NCI-H345 treated with DMSO at 0.1 percent for 48 hours (cell line): ENCODE measurements at regions not wholly inside any gene's neighbourhood (a gene's known extent, or its start where the extent isn't known, plus 50 kb on each side); places are given as distances from the start of the nearest gene placed in this dataset.
"Not testable (repeated sequence)": the region's sequence is repeated elsewhere in the genome, so short reads cannot be mapped to it uniquely, and the experiment has no call there.

Source experiments
- DNase-seq: peaks from one replicate; lab custom pipeline; 2025; ENCODE audit not compliant: unreplicated experiment; lab: John Stamatoyannopoulos, UW

DNA sequence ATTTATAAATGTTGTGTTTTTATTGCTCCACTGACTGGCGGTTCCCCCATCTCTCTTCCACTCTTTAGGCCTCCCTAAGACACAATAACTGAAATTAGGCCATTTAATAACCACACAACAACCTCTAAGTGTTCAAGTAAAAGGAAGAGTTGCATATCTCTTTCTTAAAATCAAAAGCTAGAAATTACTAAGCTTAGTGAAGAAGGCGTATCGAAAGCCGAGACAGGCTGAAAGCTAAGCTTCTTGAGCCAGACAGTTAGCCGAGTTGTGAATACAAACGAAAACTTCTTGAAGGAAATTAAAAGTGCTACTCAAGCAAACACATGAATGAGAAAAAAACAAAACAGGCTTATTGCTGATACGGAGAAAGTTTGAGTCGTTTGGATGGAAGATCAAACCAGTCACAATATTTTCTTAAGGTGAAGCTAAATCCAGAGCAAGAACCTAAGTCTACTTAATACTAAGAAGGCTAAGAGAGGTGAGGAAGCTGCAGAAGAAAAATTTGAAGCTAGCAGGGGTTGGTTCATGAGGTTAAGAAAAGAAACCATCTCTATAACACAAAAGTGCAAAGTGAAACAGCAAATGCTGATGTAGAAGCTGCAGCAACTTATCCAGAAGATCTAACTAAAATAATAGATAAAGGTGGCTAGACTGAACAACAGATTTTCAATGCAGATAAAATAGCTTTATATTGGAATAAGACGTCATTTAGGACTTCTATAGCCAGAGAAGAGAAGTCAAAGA, 194.0 kb upstream of the TTC29 start:
- DNase-seq: no peak

DNA sequence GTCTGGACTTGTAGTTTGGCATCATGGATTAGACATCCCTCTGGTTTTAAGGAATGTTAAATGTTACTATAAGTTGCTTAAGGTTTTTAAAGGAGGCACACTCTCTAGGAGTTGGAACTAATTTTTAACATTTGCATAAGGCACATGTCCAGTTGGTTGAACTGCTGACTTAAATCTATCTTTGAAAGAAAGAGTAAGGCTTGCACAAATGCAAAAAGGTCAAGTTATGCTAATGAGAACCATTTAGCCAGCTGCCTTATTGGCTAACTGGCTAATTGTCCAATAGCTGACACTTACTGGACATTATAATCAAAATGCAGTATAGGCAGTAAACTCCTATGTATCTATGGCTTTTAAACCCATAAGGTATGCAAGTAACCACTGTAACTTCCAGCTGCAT, 206.1 kb upstream of the TTC29 start:
- no peak for DNase-seq

DNA sequence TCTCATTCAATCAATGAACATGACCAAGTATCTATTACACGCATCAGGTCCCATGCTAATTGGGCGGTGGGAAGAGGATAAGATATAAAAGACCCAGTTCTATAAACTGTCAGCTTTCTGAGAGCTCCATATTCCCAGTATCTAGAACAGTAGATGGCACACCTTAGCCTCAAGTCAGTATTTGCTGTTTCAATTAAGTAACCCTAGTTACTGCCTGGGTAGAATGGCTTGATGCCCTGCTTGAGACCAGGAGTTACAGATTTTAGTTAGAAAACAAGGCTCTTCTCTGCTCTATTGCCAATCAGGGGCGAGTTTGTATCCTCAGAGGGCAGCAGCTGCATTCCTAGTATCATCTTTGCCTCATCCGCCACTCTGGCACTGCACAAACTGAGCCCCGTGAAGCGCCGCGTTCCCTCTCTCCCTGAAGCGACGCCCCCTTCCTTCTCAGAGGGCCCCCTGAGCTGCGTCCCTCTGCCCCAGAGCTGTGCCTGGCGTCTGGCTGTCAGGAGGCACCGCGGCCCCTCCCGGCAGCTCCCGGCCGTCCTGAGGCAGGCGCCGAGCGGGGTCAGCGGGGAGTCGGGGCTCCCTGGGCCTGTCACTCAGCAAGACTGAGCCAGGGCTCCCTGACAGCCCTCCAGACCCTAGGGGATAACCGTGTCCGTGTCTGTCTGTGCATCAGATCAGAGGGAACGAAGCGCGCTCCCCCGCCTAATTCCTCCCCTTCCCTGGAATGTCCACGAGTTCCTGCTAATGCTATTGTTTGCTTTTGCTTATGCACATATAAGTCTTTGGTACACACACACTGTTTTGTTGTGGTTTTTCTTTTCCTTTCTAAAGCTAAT, 212.4 kb upstream of the TTC29 start:
- no peak for DNase-seq

DNA sequence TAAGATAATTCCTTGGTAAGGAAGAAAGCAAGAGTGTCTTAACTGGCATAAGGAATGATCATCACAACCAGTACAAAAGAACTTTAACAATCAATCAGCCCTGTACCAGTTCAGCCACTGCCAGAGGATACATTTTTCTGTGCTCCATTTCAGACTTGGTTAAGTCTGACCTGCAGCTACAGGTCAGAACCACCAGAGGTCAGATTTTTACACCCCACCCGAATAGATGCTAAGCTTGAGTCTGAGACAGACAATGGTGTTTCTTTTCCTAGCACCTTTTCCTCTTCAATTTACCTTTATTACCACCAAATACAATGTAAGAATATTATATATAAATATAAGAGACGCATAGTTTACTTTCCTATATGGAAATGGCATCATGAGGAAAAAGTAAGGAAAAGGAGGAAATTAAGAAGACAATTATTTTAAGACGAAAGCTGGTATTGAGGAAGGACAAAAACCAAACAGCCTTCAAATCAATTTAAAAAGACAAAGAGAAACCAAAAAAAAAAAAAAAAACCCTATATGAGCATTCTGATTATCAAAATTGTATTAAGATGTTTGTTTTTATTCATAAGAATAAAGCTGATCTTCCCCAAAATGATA, 215.3 kb upstream of the TTC29 start:
- peak; percentile 46 for DNase-seq

DNA sequence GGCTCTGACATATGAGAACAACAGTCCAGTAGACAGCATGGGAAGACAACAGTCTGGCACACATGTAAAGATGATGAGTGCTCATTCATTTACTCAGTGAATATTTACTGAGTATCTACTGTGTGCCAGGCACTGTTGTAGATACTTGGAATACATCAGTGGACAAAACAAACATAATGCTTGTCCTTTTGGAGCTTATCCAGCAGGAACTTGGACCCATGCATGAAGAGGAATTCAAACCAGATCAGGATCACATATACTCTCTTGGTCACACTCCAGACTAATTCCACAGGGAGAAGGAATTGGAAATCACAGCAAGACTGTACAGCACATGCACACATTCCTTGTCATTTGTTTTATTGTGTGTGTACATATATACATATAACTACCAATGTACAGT, 217.6 kb upstream of the TTC29 start:
- DNase-seq: no peak

DNA sequence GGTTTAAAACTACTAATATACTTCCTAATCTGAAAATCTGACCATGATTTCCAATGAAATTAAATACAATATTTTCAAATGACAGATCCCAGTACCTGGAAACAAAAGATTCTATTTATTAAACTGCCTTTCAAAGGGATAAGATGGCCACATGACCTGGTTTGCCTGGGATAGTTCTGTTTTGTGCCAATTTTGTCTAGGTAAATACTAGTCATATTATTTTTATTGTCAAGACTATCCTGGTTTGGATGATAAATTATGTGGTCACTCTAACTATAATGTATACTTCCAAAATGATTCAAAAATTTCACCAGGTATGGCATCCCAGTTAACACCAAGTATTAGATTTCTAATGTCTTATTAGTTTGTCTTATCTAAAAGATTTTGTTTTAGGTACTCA, 222.5 kb upstream of the TTC29 start:
- DNase-seq: not testable (repeated sequence)

DNA sequence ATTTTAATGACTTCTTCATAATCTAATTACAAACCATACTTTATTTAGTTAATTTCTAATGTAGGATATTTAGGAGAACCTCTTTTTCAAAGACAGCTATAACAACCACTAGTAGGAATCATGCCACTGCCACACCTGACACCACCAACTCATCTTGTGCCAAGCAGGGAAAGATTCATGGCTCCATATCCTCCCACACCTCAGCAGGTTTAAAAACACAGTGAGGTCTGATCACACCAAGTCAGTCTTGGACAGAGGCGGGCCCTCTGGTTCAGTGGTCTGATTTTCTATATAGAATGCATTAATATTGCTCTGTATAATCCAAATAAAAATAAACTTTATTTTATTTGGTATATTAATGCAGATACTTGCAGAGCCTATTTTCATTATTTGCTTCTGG, 227.7 kb upstream of the TTC29 start:
- DNase-seq: no peak

DNA sequence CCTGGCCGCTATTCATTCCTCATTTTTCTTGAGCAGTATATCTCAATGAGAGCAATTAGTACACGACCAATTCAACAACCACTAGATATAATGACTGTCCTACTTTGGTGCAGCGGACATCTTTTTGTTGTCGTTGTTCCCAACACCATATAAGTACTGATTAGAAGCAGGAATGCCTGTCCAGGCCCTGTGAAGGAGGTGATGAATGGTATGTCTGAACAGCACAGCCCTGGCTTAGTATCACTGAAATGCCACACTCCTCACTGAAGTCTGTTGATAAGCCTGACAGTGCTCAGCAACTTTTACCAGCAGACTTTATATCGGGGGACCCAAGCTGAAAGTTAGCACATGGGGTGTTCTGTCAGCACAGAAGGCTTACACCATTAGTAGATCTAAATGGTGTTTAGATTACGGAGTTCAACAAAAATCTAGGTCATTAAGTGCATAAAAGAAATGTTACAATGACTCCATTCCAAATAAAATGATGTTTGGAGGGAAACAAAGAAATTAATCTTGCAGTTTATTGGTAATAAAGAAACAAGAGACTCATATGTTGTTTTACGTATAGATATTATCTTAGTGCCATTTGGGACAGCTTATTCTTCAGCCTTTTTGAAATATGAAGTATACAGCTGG, 228.3 kb upstream of the TTC29 start:
- no peak for DNase-seq

DNA sequence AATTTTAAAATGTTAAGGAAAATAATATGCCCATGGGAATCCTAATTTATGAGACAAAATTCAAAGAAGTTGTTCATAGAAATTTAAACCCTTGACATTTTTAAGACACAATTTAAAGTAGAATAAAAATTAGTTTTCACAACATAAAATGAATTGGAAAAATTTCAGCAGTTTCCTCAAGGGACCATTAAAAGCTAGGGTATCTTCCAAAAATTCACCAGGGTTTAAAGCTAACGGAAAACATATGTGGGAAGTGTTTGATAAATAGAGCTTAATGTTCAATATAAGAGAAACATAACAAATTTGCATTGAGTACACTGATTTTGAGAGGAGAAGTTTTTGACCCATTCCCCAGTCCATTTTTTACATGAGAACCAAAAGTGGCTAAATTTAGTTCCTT, 228.9 kb upstream of the TTC29 start:
- no peak for DNase-seq

DNA sequence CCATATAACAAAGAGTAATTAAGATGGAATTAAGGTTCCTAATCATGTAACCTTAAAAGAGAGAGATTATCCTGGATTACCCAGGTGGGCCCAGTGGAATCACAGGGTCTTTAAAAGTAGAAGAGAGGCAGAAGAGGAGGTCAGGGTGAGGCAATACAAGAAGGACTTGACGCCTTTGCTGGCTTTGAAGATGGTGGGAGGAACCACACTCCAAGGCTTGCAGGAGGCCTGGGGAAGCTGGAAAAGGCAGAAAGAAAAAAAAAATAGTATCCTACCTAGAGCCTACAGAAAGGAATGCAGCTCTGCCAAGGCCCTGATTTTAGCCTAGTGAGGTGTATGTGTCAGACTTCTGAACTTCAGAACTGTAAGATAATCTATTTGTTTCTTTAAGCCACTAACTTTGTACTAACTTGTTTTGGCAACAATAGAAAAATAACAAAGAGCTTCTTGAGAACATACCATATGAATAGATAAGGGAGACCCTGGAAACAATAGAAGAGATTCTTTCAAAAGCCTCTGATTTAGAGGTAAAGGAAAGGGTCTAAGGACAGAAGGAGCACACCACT, 229.9 kb upstream of the TTC29 start:
- DNase-seq: no peak

DNA sequence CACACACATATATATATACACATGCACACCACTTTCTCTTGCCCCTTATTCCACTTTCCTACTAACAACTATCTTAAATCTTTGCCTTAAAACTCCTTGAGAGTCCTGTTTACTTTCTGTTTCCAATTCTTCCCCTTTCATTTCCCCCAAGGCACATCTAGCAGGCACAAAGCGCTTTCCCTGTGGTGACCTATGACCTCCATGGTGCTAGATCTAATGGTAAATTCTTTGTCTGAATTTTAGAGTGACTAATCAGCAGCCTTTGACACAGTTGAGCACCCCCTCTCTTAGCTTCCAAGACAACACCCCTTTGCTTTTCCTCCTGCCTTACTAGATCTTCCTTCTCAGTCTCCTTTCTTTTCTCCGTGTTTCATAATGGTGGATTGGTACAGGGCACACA, 236.4 kb upstream of the TTC29 start:
- no peak for DNase-seq

DNA sequence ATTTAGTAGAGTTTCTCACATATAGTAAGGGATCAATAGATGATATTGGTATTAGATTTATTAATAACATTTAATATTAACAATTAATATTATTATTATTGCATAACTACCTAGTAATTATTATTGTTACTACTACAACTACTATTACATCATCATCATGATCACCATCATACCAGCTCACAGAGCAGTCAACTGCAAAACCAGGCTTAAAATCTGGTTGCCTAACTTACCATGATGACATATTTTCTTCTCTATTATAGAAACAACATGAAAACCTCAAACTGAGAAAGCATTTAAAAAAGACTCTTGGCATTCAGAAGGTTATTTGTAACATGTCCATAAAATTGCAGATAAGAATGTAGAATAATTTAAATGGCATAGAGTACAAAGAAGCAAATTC, 247.0 kb upstream of the TTC29 start:
- no peak for DNase-seq

DNA sequence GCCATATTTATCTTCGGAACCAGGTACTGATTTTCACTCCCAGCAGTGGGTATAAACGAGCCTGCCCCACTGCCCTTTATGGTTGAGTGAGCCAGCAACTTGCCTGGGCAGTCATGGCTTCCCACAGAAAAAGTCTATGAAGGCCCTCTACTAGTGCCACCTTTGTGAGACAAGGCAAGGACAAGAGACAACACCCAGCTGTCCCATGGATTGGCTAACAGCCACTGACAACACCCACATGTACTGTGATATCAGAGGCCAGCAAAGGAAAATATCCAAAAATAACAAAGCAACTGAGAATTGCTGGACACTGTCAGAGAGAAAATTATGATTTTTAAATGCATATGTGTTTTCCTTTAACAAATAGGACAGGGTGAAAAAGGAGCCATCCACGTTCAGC, 248.4 kb upstream of the TTC29 start:
- DNase-seq: no peak

DNA sequence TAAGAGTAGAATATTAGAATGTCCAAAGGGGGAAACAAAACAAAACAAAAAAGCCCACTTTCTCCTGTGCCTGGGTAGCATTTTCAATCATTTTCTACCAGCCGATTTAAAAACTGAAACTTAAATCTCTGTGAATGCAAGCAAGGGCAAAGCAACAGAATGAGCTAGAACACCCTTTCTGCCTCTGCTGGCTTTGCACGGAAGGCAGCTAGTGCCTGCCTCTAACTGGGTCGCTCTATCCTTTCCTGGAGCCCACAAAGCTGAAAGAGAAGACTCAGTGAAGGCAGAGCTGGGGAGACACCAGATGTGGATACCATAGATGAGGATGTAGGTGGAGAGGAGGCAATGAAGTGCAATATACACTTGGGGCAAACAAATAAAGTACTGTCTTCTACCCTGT, 248.9 kb upstream of the TTC29 start:
- DNase-seq: no peak

DNA sequence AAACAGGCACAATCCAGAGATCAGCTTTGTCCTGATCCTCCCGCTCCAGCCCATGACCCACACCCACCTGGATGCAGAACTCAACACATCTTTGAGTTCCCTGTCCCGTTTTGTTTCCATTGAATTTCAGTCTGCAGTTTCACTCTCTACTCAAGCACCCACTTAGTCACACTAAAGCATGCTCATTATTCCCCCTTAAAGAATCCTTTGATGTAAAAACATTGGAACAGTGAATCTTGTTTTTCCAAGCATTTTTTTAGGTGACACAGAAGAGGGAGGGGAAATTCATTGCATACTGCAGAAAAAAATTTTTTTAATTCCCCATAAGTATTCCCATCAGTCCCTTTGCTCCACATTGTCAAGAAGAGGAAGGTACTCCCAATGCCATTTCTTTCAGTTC, 249.7 kb upstream of the TTC29 start:
- no peak for DNase-seq

DNA sequence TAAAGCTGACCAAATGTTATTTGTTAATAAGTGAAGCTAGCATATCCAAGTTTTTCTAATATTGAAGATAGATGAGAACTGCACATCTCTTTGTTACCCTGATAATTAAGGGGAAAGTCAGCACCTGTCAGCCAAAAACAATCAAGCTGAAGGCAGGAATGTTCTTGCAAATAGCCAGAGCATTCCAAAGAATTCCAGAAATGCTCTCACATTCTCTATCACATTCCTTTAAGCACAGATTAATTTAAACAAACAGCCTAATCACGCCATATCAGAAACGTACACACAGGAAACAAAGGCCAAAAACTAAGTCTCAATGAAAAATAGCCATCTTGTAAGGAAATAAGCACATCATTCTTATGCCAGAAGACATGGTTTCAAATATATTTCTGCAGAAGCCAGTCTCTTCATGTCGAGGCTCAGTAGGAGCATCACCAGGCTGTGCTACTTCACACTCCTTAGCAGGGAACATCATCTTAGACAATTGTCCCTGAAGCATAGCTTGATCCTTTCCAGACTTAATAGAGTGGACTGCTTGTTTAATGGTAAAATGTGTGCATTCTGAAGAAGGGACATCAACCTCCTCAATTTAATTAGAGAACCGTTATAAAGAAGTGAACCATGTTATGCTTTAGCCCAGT, 252.9 kb upstream of the TTC29 start:
- no peak for DNase-seq

DNA sequence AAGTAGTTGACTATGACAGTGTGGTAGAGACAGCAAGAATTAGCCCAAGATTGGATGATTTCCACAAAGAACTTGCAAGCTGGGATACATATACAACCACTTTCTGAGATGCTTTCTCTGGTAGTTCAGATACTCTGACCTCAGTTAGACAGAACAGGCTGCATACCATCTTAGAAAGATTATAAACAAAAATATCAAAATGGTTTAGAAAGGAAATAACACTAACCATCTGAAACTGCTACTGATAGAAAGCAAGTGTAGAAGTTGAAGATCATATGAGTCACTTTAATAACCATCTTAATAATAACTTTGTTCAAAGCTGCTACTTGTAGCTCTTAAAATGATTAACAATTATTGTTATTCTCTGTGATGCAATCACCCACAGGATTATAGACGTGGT, 255.4 kb upstream of the TTC29 start:
- no peak for DNase-seq

DNA sequence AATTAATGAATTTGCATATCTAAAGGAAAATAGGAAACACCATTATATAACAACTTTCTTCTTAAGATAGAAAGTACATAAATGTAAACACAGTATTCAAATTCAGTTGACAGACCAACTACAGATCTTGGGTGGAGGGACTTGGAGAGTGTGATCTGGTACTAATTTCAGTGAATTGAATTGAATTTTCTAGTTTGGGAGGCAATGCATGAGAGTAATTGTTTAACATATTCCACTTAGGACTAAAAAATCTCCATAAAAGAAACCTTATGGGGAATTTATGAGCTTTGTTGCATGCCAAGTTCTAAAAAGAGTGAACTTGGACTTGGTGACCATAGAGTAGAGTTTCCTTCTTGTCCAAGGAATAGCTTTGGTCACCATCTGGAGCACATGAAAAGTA, 261.1 kb upstream of the TTC29 start:
- no peak for DNase-seq

DNA sequence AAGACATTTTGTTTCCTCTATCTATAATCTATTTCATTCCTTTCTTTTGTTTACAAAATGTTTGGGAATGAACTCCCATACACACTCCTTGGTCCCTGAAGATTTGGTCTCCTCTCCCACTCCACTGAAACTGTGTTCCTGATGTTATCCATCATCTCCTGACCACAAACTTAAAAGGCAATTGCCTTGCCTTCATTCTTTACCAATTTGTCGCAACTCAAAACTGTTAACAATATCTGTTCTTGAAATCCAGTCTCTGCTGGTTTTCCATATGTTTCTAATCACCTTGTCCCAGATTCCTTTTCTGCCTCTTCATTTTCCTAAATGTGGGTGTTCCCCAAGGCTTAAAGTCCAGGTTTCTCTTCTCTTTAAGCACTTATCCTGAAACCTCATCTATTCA, 262.2 kb upstream of the TTC29 start:
- no peak for DNase-seq

DNA sequence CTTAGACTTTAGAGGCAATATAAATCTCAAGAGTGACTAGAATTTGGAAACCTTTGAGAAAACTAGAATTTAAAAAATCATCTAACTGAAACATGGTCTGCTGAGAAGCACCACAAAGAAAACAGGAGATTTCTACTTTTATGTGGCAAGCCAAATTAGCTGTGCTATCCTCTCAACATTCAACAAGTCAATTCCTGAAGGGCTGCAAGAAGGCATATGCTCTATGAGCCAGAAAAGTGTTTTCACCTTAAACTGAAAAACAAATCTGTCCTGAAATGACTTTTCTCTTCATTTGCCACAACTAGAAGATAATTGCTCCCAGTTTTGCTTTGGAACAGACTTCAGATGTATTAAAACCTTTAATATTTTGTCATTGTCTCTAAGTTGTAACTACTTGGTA, 263.2 kb upstream of the EDNRA start:
- no peak for DNase-seq

DNA sequence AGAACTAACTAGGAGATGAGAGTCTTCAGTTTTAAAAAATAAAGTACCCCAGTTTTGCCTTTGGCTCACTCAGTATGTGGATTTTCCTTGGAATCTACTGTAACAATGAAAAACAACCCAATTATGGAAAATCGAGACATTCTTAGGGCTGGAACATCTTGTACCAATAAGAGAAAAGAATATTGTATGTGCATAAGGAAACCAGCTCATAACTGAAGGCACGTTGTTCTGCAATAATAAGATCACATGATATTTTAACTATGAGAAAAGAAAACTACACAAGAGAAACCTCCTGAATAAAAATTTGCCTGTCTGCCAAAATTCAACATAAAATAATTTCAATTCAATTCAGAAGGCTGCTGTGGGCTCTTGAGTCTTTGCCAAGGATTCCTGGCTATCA, 261.8 kb upstream of the EDNRA start:
- DNase-seq: no peak
